ENCODE measurements at regions not wholly inside any gene's neighbourhood (a gene's known extent, or its start where the extent isn't known, plus 50 kb on each side); places are given as distances from the start of the nearest gene placed in this dataset.

GRCh38 chr16:22727285-22728166 lies 86.4 kb upstream of the HS3ST2 start:
- Histone ChIP-seq H4K20me1 (ENCODE audit: control insufficient read depth, insufficient read depth, low read depth, low read length) (no peaks in the 10 kb centered on the region), H3K9me2 (replicated peaks; ENCODE audit: control insufficient read depth, low read length) (no peaks in the 10 kb centered on the region), H3K4me3 (ENCODE audit: low read length) (no peak overlapping the region), H3F3A (ENCODE audit: control insufficient read depth, insufficient read depth) (no peaks in the 10 kb centered on the region), H3K36me3 (ENCODE audit: control insufficient read depth, low read length) (no peaks in the 10 kb centered on the region), H3K4me1 (ENCODE audit: control insufficient read depth, low read length) (no peaks in the 10 kb centered on the region), H3K9me3 (ENCODE audit: control insufficient read depth, insufficient read depth, low read length) (no peaks in the 10 kb centered on the region; the same call in 1 of the 2 replicates), H3K79me2 (ENCODE audit: control insufficient read depth, low read length) (no peaks in the 10 kb centered on the region), H3K4me2 (ENCODE audit: low read length) (no peak overlapping the region), H3K27me3 (ENCODE audit: control insufficient read depth, low read length) (peaks cover 6% of the 10 kb centered on the region), H3K27ac (ENCODE audit: low read depth, low read length) (no peak overlapping the region)
- no peak for TF ChIP-seq CTCF (IDR thresholded peaks at IDR 0.05; ENCODE audit: low read depth, low read length, poor library complexity, severe bottlenecking)
- no peak for TF ChIP-seq EZH2phosphoT487 (IDR thresholded peaks at IDR 0.05; ENCODE audit: borderline replicate concordance, low read length)

- H3K4me1 ChIP-seq (ENCODE audit: control insufficient read depth, low read length) = no peaks in the 10 kb centered on the region
- H3K27me3 ChIP-seq (ENCODE audit: control insufficient read depth, low read length) = peaks cover 6% of the 10 kb centered on the region
- no peaks in the 10 kb centered on the region for H4K20me1 ChIP-seq (ENCODE audit: control insufficient read depth, insufficient read depth, low read depth, low read length)
- no peak for TF ChIP-seq EZH2phosphoT487 (IDR thresholded peaks at IDR 0.05; ENCODE audit: borderline replicate concordance, low read length)
- TF ChIP-seq CTCF (IDR thresholded peaks at IDR 0.05; ENCODE audit: low read depth, low read length, poor library complexity, severe bottlenecking) = no peak
- no peak overlapping the region for H3K4me3 ChIP-seq (ENCODE audit: low read length)
- no peak overlapping the region for H3K4me2 ChIP-seq (ENCODE audit: low read length)
- H3F3A ChIP-seq (ENCODE audit: control insufficient read depth, insufficient read depth) = no peaks in the 10 kb centered on the region
- H3K9me3 ChIP-seq (ENCODE audit: control insufficient read depth, insufficient read depth, low read length) = no peaks in the 10 kb centered on the region
- no peaks in the 10 kb centered on the region for H3K9me2 ChIP-seq (replicated peaks; ENCODE audit: control insufficient read depth, low read length)
- H3K27ac ChIP-seq (ENCODE audit: low read depth, low read length) = no peak overlapping the region
- no peaks in the 10 kb centered on the region for H3K36me3 ChIP-seq (ENCODE audit: control insufficient read depth, low read length)
- H3K79me2 ChIP-seq (ENCODE audit: control insufficient read depth, low read length) = no peaks in the 10 kb centered on the region
These were observed 85.7 kb upstream of the HS3ST2 start for GRCh38 chr16:22728167-22728836.

- no peaks in the 10 kb centered on the region for H3K79me2 ChIP-seq (ENCODE audit: control insufficient read depth, low read length)
- no peak for TF ChIP-seq EZH2phosphoT487 (IDR thresholded peaks at IDR 0.05; ENCODE audit: borderline replicate concordance, low read length)
- TF ChIP-seq CTCF (IDR thresholded peaks at IDR 0.05; ENCODE audit: low read depth, low read length, poor library complexity, severe bottlenecking) = no peak
- peaks cover 6% of the 10 kb centered on the region for H3K27me3 ChIP-seq (ENCODE audit: control insufficient read depth, low read length)
- H3K9me2 ChIP-seq (replicated peaks; ENCODE audit: control insufficient read depth, low read length) = no peaks in the 10 kb centered on the region
- no peaks in the 10 kb centered on the region for H4K20me1 ChIP-seq (ENCODE audit: control insufficient read depth, insufficient read depth, low read depth, low read length)
- no peaks in the 10 kb centered on the region for H3F3A ChIP-seq (ENCODE audit: control insufficient read depth, insufficient read depth)
- no peaks in the 10 kb centered on the region for H3K36me3 ChIP-seq (ENCODE audit: control insufficient read depth, low read length)
- no peaks in the 10 kb centered on the region for H3K9me3 ChIP-seq (ENCODE audit: control insufficient read depth, insufficient read depth, low read length)
- H3K4me3 ChIP-seq (ENCODE audit: low read length) = no peak overlapping the region
- no peak overlapping the region for H3K27ac ChIP-seq (ENCODE audit: low read depth, low read length)
- H3K4me2 ChIP-seq (ENCODE audit: low read length) = no peak overlapping the region
- no peaks in the 10 kb centered on the region for H3K4me1 ChIP-seq (ENCODE audit: control insufficient read depth, low read length)
These were observed 81.6 kb upstream of the HS3ST2 start for GRCh38 chr16:22732400-22732799.
